H1 (cell line): ENCODE measurements at regions not wholly inside any gene's neighbourhood (a gene's known extent, or its start where the extent isn't known, plus 50 kb on each side); places are given as distances from the start of the nearest gene placed in this dataset.

Experiments used
- CTCF ChIA-PET: fragments of 300-600 bp; sonication (Branson Sonifier 250); formaldehyde crosslinking; loops from one replicate; lab custom pipeline; 2021; ENCODE audit not compliant: partially characterized antibody; lab: Charles Lee
- POLR2A ChIA-PET: fragments of 300-600 bp; sonication (Branson Sonifier 250); formaldehyde crosslinking; loops from one replicate; lab custom pipeline; 2021; ENCODE audit warnings: inconsistent platforms; ENCODE audit not compliant: partially characterized antibody; lab: Charles Lee
- DNase-seq, 2 experiments: peaks; one replicate each; pipeline versions ENCODE4 v3.0.0 to v3.0.0-alpha.2; 2010 to 2022; ENCODE audit warnings: low spot score in 2 of 2, low read depth in 1 of 2, mixed read lengths in 1 of 2
- FAIRE-seq: peaks from 2 replicates; lab custom pipeline; 2011; peaks lifted over from hg19 to GRCh38; lab: Jason Lieb, UNC
- H2AFZ ChIP-seq: 2 replicates; pipeline ENCODE4 v1.8.1; 2012; ENCODE audit warnings: low read length, inconsistent platforms
- H2AK5ac ChIP-seq: 2 replicates; pipeline ENCODE4 v1.6.1; 2013; ENCODE audit warnings: low read depth, low read length
- H2BK120ac ChIP-seq: replicated peaks from 2 replicates; pipeline ENCODE3; 2013; ENCODE audit warnings: low read depth, low read length, inconsistent platforms
- H2BK12ac ChIP-seq: 2 replicates; pipeline ENCODE4 v1.6.1; 2013; ENCODE audit warnings: low read depth, low read length
- H2BK15ac ChIP-seq: 2 replicates; pipeline ENCODE4 v1.6.1; 2013; ENCODE audit warnings: low read length
- H2BK20ac ChIP-seq: 2 replicates; pipeline ENCODE4 v1.6.1; 2013; ENCODE audit warnings: low read length
- H2BK5ac ChIP-seq: 2 replicates; pipeline ENCODE4 v1.6.1; 2013; ENCODE audit warnings: low read depth, low read length
- H3K14ac ChIP-seq: 2 replicates; pipeline ENCODE4 v1.6.1; 2013; ENCODE audit warnings: inconsistent platforms; ENCODE audit not compliant: insufficient read length
- H3K18ac ChIP-seq: 2 replicates; pipeline ENCODE4 v1.6.1; 2013; ENCODE audit warnings: low read length; ENCODE audit errors: extremely low read depth
- H3K23ac ChIP-seq: 2 replicates; pipeline ENCODE4 v1.6.1; 2013; ENCODE audit warnings: inconsistent platforms; ENCODE audit not compliant: insufficient read length
- H3K23me2 ChIP-seq: 2 replicates; pipeline ENCODE4 v1.6.1; 2013; ENCODE audit warnings: low read depth, low read length
- H3K27ac ChIP-seq: 2 replicates; pipeline ENCODE4 v1.6.1; 2011; ENCODE audit warnings: low read depth, low read length, inconsistent platforms
- H3K27me3 ChIP-seq, 4 experiments: replicated peaks in 1 of 4; 1 replicate in 1 of 4; 2 replicates in 3 of 4; pipeline versions ENCODE4 v1.6.1 to v1.8.1; 2011 to 2013; ENCODE audit warnings: low read length in 3 of 4, mild to moderate bottlenecking in 3 of 4, inconsistent platforms in 2 of 4, mixed read lengths in 2 of 4, moderate library complexity in 1 of 4; ENCODE audit not compliant: control insufficient read depth in 3 of 4, insufficient read depth in 3 of 4; ENCODE audit errors: extremely low read depth in 1 of 4
- H3K36me3 ChIP-seq, 4 experiments: 2 replicates each; pipeline versions ENCODE4 v1.6.1 to v1.8.1; 2011 to 2013; ENCODE audit warnings: mild to moderate bottlenecking in 4 of 4, low read length in 3 of 4, moderate library complexity in 2 of 4, control low read depth in 1 of 4, inconsistent platforms in 1 of 4; ENCODE audit not compliant: insufficient read depth in 4 of 4, control insufficient read depth in 2 of 4
- H3K4ac ChIP-seq: replicated peaks from 2 replicates; pipeline ENCODE3; 2013; ENCODE audit warnings: low read length, low read depth, mixed read lengths, inconsistent platforms; ENCODE audit not compliant: insufficient read length
- H3K4me1 ChIP-seq, 4 experiments: replicated peaks in 1 of 4; 1 replicate in 1 of 4; 2 replicates in 3 of 4; pipeline versions ENCODE4 v1.6.1 to v1.8.1; 2011 to 2013; ENCODE audit warnings: low read length in 3 of 4, inconsistent platforms in 2 of 4, mixed read lengths in 1 of 4; ENCODE audit not compliant: insufficient read depth in 4 of 4, control insufficient read depth in 3 of 4
- H3K4me2 ChIP-seq, 2 experiments: 2 replicates each; pipeline versions ENCODE4 v1.6.1 to v1.8.1; 2011 to 2013; ENCODE audit warnings: low read depth in 2 of 2, low read length in 2 of 2, control low read depth in 1 of 2, inconsistent platforms in 1 of 2, mild to moderate bottlenecking in 1 of 2; ENCODE audit not compliant: insufficient read depth in 1 of 2
- H3K4me3 ChIP-seq, 4 experiments: fragments of 200-600, 300-600 bp in 1 of 4; sonication (generic), shearing (Covaris generic), sonication (Bioruptor Twin) in 1 of 4; 2 replicates each; pipeline versions ENCODE4 v1.5.1 to v1.8.1; 2011 to 2016; ENCODE audit warnings: low read length in 4 of 4, low read depth in 3 of 4, control low read depth in 2 of 4, inconsistent platforms in 2 of 4, mild to moderate bottlenecking in 2 of 4, mixed read lengths in 1 of 4, moderate library complexity in 1 of 4; ENCODE audit not compliant: insufficient read depth in 2 of 4; ENCODE audit errors: extremely low read depth in 1 of 4
- H3K56ac ChIP-seq: replicated peaks from 2 replicates; pipeline ENCODE3; 2013; ENCODE audit warnings: low read depth, mild to moderate bottlenecking, mixed read lengths, low read length, inconsistent platforms; ENCODE audit not compliant: insufficient read length
- H3K79me1 ChIP-seq: 2 replicates; pipeline ENCODE4 v1.6.1; 2013; ENCODE audit warnings: low read depth, low read length, control low read depth
- H3K79me2 ChIP-seq, 2 experiments: 2 replicates each; pipeline versions ENCODE4 v1.6.1 to v1.8.1; 2012 to 2013; ENCODE audit warnings: low read length in 2 of 2, mild to moderate bottlenecking in 2 of 2, inconsistent platforms in 1 of 2; ENCODE audit not compliant: insufficient read depth in 2 of 2, control insufficient read depth in 1 of 2
- H3K9ac ChIP-seq, 4 experiments: replicated peaks in 1 of 4; 1 replicate in 1 of 4; 2 replicates in 3 of 4; pipeline versions ENCODE4 v1.6.1 to v1.8.1; 2011 to 2013; ENCODE audit warnings: low read depth in 3 of 4, low read length in 3 of 4, control low read depth in 2 of 4, mild to moderate bottlenecking in 2 of 4, moderate library complexity in 2 of 4, inconsistent platforms in 1 of 4; ENCODE audit errors: extremely low read depth in 1 of 4
- H3K9me3 ChIP-seq, 2 experiments: 2 replicates each; pipeline versions ENCODE4 v1.6.1 to v1.8.1; 2012 to 2013; ENCODE audit warnings: mild to moderate bottlenecking in 2 of 2, moderate library complexity in 2 of 2, control low read depth in 1 of 2, inconsistent platforms in 1 of 2, low read depth in 1 of 2, low read length in 1 of 2, mixed read lengths in 1 of 2; ENCODE audit not compliant: insufficient read depth in 2 of 2
- H4K20me1 ChIP-seq, 2 experiments: replicated peaks in 1 of 2; 2 replicates each; pipeline versions ENCODE3 to v1.8.1; 2011 to 2013; ENCODE audit warnings: inconsistent platforms in 2 of 2, low read length in 2 of 2, mild to moderate bottlenecking in 1 of 2; ENCODE audit not compliant: insufficient read depth in 2 of 2, control insufficient read depth in 1 of 2
- H4K5ac ChIP-seq: 2 replicates; pipeline ENCODE4 v1.6.1; 2013; ENCODE audit warnings: low read length, low read depth, mixed read lengths, inconsistent platforms; ENCODE audit not compliant: insufficient read length
- H4K8ac ChIP-seq: 2 replicates; pipeline ENCODE4 v1.8.0; 2013; ENCODE audit warnings: mild to moderate bottlenecking, moderate library complexity, low read length, inconsistent platforms; ENCODE audit not compliant: insufficient read depth; ENCODE audit errors: extremely low read depth
- H4K91ac ChIP-seq: replicated peaks from 2 replicates; pipeline ENCODE3; 2013; ENCODE audit warnings: low read length, mixed read lengths, inconsistent platforms; ENCODE audit not compliant: insufficient read length
- FOSL1 ChIP-seq: IDR thresholded peaks from 2 replicates; pipeline ENCODE4 v1.6.1; 2011; ENCODE audit warnings: mild to moderate bottlenecking, low read depth, low read length, moderate library complexity; ENCODE audit not compliant: insufficient read depth
- HDAC6 ChIP-seq: IDR thresholded peaks from one replicate; pipeline ENCODE4 v1.7.1; 2012; ENCODE audit warnings: low read depth, mild to moderate bottlenecking, inconsistent platforms, low read length, moderate library complexity
- MAX ChIP-seq: IDR thresholded peaks from 2 replicates; pipeline ENCODE4 v1.6.1; 2012; ENCODE audit warnings: inconsistent platforms
- SP4 ChIP-seq: IDR thresholded peaks from 2 replicates; pipeline ENCODE4 v1.6.1; 2012; ENCODE audit warnings: low read length, inconsistent platforms
- WGBS, 2 experiments: shearing (Covaris generic) in 1 of 2; methylation state at CpG; one replicate each; pipeline versions ENCODE4 v1.1.6 to v1.1.7; 2013 to 2015; ENCODE audit warnings: low lambda C conversion rate in 2 of 2, mixed read lengths in 2 of 2, inconsistent platforms in 1 of 2, low coverage in 1 of 2, missing lambda C conversion rate in 1 of 2; ENCODE audit not compliant: insufficient replicate concordance in 2 of 2, insufficient coverage in 1 of 2, insufficient read length in 1 of 2; ENCODE audit errors: extremely low coverage in 1 of 2, missing lambda C conversion rate in 1 of 2; 5-methylcytosine and 5-hydroxymethylcytosine counted together

- no peak overlapping the region for H3K27ac ChIP-seq
- H2BK15ac ChIP-seq, result no peak overlapping the region
- TF ChIP-seq FOSL1 (no peak), MAX (no peak), HDAC6 (no peak), SP4 (no peak)
- peaks cover 2 to 4% of the 10 kb centered on the region in 2 experiments for H4K20me1 ChIP-seq
- no peak overlapping the region for H3K4me2 ChIP-seq
- no peaks in the 10 kb centered on the region for H3K79me2 ChIP-seq
- peaks cover 4% of the 10 kb centered on the region; the same call in 1 of the 2 replicates for H3K79me1 ChIP-seq
- no peak overlapping the region for H3K4ac ChIP-seq
- H4K8ac ChIP-seq, result no peak overlapping the region
- H3K36me3 ChIP-seq, result no peaks in the 10 kb centered on the region
- POLR2A ChIA-PET, result no interaction called here
- H3K9me3 ChIP-seq, result no peaks in the 10 kb centered on the region
- no peak overlapping the region for H4K5ac ChIP-seq
- H3K27me3 ChIP-seq, result no peaks in the 10 kb centered on the region
- no peak overlapping the region for H3K9ac ChIP-seq
- H2BK120ac ChIP-seq, result no peak overlapping the region
- 87% methylated on average over 12 of the region's 12 CpGs; no CpG with 5 or more reads in 1 of the 2 experiments for WGBS, 2 experiments
- no peak overlapping the region for H3K14ac ChIP-seq
- CTCF ChIA-PET, result interaction anchor here (1.1 to 1.6 kb wide), 3 partner anchors 20 to 124 kb away, joined by 3 read pairs; no protein-coding TSS in a partner anchor
- H3K56ac ChIP-seq, result no peak overlapping the region
- DNase-seq (no peak), FAIRE-seq (no peak)
- no peaks in the 10 kb centered on the region for H3K23me2 ChIP-seq
- H2AFZ ChIP-seq, result no peak overlapping the region
- H2AK5ac ChIP-seq, result no peak overlapping the region
- no peak overlapping the region for H4K91ac ChIP-seq
- no peak overlapping the region; the same call in 1 of the 2 replicates for H3K18ac ChIP-seq
- peaks cover 0 to 5% (median under 1%) of the 10 kb centered on the region in 4 experiments; a peak in 4 of 7 replicates for H3K4me1 ChIP-seq
- no peak overlapping the region for H2BK20ac ChIP-seq
- H2BK12ac ChIP-seq, result no peak overlapping the region
- H3K23ac ChIP-seq, result no peak overlapping the region
- no peak overlapping the region for H2BK5ac ChIP-seq
- no peak overlapping the region for H3K4me3 ChIP-seq
Observed at GRCh38 chr11:70595452-70595851, 197.1 kb downstream of the CTTN start.
